ENCODE measurements at regions not wholly inside any gene's neighbourhood (a gene's known extent, or its start where the extent isn't known, plus 50 kb on each side); places are given as distances from the start of the nearest gene placed in this dataset.

GRCh38 chr7:69452797-69453196, 145.5 kb upstream of the AUTS2 start:
- Mint-ChIP-seq H3K27ac (no peak overlapping the region), H3K27me3 (ENCODE audit: low read depth) (no peaks in the 10 kb centered on the region)
- CTCF ChIA-PET = no interaction called here

GRCh38 chr7:69457595-69458504, 140.4 kb upstream of the AUTS2 start:
- H3K27me3 Mint-ChIP-seq (ENCODE audit: low read depth) = no peaks in the 10 kb centered on the region
- intact Hi-C loops (cut with micrococcal nuclease) = no loop called here
- H3K9me3 Mint-ChIP-seq = no peaks in the 10 kb centered on the region
- H3K27ac Mint-ChIP-seq = no peak overlapping the region
- no peak overlapping the region for H3K4me3 Mint-ChIP-seq
- CTCF ChIA-PET = no interaction called here
- no peaks in the 10 kb centered on the region for H3K4me1 Mint-ChIP-seq (ENCODE audit: low read depth)
- H3K36me3 Mint-ChIP-seq (ENCODE audit: low read depth) = no peaks in the 10 kb centered on the region
- DNase-seq = no peak

More at GRCh38 chr7:69452797-69453196, 145.5 kb upstream of the AUTS2 start:
- no peaks in the 10 kb centered on the region for H3K4me1 Mint-ChIP-seq (ENCODE audit: low read depth)
- H3K9me3 Mint-ChIP-seq = no peaks in the 10 kb centered on the region
- no peak for DNase-seq
- no peak overlapping the region for H3K4me3 Mint-ChIP-seq
- intact Hi-C loops (cut with micrococcal nuclease) = no loop called here
- no peaks in the 10 kb centered on the region for H3K36me3 Mint-ChIP-seq (ENCODE audit: low read depth)

- CTCF ChIA-PET = no interaction called here
- no peak overlapping the region for H3K4me3 Mint-ChIP-seq
- intact Hi-C loops (cut with micrococcal nuclease) = no loop called here
Observed at GRCh38 chr7:69464035-69464434, 134.2 kb upstream of the AUTS2 start.

GRCh38 chr7:69465262-69465661, 133.0 kb upstream of the AUTS2 start:
- CTCF ChIA-PET = no interaction called here
- peaks cover 9% of the 10 kb centered on the region for H3K9me3 Mint-ChIP-seq
- no peaks in the 10 kb centered on the region for H3K4me1 Mint-ChIP-seq (ENCODE audit: low read depth)
- no peak for DNase-seq
- peaks cover 3% of the 10 kb centered on the region for H3K27me3 Mint-ChIP-seq (ENCODE audit: low read depth)
- H3K27ac Mint-ChIP-seq = no peak overlapping the region
- intact Hi-C loops (cut with micrococcal nuclease) = no loop called here
- no peaks in the 10 kb centered on the region for H3K36me3 Mint-ChIP-seq (ENCODE audit: low read depth)
- no peak overlapping the region for H3K4me3 Mint-ChIP-seq

More at GRCh38 chr7:69464035-69464434, 134.2 kb upstream of the AUTS2 start:
- Mint-ChIP-seq H3K27me3 (ENCODE audit: low read depth) (peaks cover 3% of the 10 kb centered on the region), H3K36me3 (ENCODE audit: low read depth) (no peaks in the 10 kb centered on the region), H3K27ac (no peak overlapping the region), H3K4me1 (ENCODE audit: low read depth) (no peaks in the 10 kb centered on the region), H3K9me3 (peaks cover 8% of the 10 kb centered on the region)
- DNase-seq = no peak

GRCh38 chr7:69467826-69468225, 130.4 kb upstream of the AUTS2 start:
- DNase-seq = no peak
- intact Hi-C loops (cut with micrococcal nuclease) = no loop called here
- H3K27me3 Mint-ChIP-seq (ENCODE audit: low read depth) = peaks cover 3% of the 10 kb centered on the region
- H3K4me1 Mint-ChIP-seq (ENCODE audit: low read depth) = no peaks in the 10 kb centered on the region
- H3K27ac Mint-ChIP-seq = no peak overlapping the region
- no peak overlapping the region for H3K4me3 Mint-ChIP-seq
- CTCF ChIA-PET = no interaction called here
- peaks cover 9% of the 10 kb centered on the region for H3K9me3 Mint-ChIP-seq
- H3K36me3 Mint-ChIP-seq (ENCODE audit: low read depth) = no peaks in the 10 kb centered on the region

GRCh38 chr7:69476416-69476815, 121.9 kb upstream of the AUTS2 start:
- intact Hi-C loops (cut with micrococcal nuclease) = no loop called here
- CTCF ChIA-PET = no interaction called here

GRCh38 chr7:69482676-69483075, 115.6 kb upstream of the AUTS2 start:
- H3K4me3 Mint-ChIP-seq = no peak overlapping the region
- no peaks in the 10 kb centered on the region for H3K36me3 Mint-ChIP-seq (ENCODE audit: low read depth)
- intact Hi-C loops (cut with micrococcal nuclease) = no loop called here
- no peaks in the 10 kb centered on the region for H3K27me3 Mint-ChIP-seq (ENCODE audit: low read depth)
- H3K4me1 Mint-ChIP-seq (ENCODE audit: low read depth) = no peaks in the 10 kb centered on the region
- CTCF ChIA-PET = no interaction called here
- peaks cover 3% of the 10 kb centered on the region for H3K9me3 Mint-ChIP-seq
- no peak overlapping the region for H3K27ac Mint-ChIP-seq
- no peak for DNase-seq

More at GRCh38 chr7:69476416-69476815, 121.9 kb upstream of the AUTS2 start:
- no peaks in the 10 kb centered on the region for H3K4me1 Mint-ChIP-seq (ENCODE audit: low read depth)
- H3K36me3 Mint-ChIP-seq (ENCODE audit: low read depth) = no peaks in the 10 kb centered on the region
- H3K27me3 Mint-ChIP-seq (ENCODE audit: low read depth) = no peaks in the 10 kb centered on the region
- peaks cover 5% of the 10 kb centered on the region for H3K9me3 Mint-ChIP-seq
- H3K4me3 Mint-ChIP-seq = no peak overlapping the region
- no peak for DNase-seq
- H3K27ac Mint-ChIP-seq = no peak overlapping the region

GRCh38 chr7:69489533-69489932, 108.7 kb upstream of the AUTS2 start:
- H3K4me3 Mint-ChIP-seq = no peak overlapping the region
- H3K27me3 Mint-ChIP-seq (ENCODE audit: low read depth) = no peaks in the 10 kb centered on the region
- intact Hi-C loops (cut with micrococcal nuclease) = no loop called here
- H3K36me3 Mint-ChIP-seq (ENCODE audit: low read depth) = no peaks in the 10 kb centered on the region
- H3K4me1 Mint-ChIP-seq (ENCODE audit: low read depth) = no peaks in the 10 kb centered on the region
- CTCF ChIA-PET = no interaction called here
- no peaks in the 10 kb centered on the region for H3K9me3 Mint-ChIP-seq
- DNase-seq = no peak
- H3K27ac Mint-ChIP-seq = no peak overlapping the region

- CTCF ChIA-PET = no interaction called here
Observed at GRCh38 chr7:69498671-69499070, 99.6 kb upstream of the AUTS2 start.

GRCh38 chr7:69502358-69502757, 95.9 kb upstream of the AUTS2 start:
- CTCF ChIA-PET = no interaction called here
- DNase-seq = no peak
- Mint-ChIP-seq H3K36me3 (ENCODE audit: low read depth) (no peaks in the 10 kb centered on the region), H3K27ac (no peak overlapping the region), H3K9me3 (peaks cover 11% of the 10 kb centered on the region), H3K27me3 (ENCODE audit: low read depth) (no peaks in the 10 kb centered on the region), H3K4me1 (ENCODE audit: low read depth) (no peaks in the 10 kb centered on the region), H3K4me3 (no peak overlapping the region)
- intact Hi-C loops (cut with micrococcal nuclease) = no loop called here

More at GRCh38 chr7:69498671-69499070, 99.6 kb upstream of the AUTS2 start:
- intact Hi-C loops (cut with micrococcal nuclease) = no loop called here
- Mint-ChIP-seq H3K4me3 (no peak overlapping the region), H3K36me3 (ENCODE audit: low read depth) (no peaks in the 10 kb centered on the region), H3K27me3 (ENCODE audit: low read depth) (no peaks in the 10 kb centered on the region), H3K4me1 (ENCODE audit: low read depth) (no peaks in the 10 kb centered on the region), H3K9me3 (peaks cover 10% of the 10 kb centered on the region), H3K27ac (no peak overlapping the region)
- DNase-seq = no peak

GRCh38 chr7:69504733-69505420, 93.4 kb upstream of the AUTS2 start:
- intact Hi-C loops (cut with micrococcal nuclease) = no loop called here
- no peak for DNase-seq
- Mint-ChIP-seq H3K4me1 (ENCODE audit: low read depth) (no peaks in the 10 kb centered on the region), H3K27ac (no peak overlapping the region), H3K4me3 (no peak overlapping the region), H3K36me3 (ENCODE audit: low read depth) (no peaks in the 10 kb centered on the region), H3K9me3 (peaks cover 5% of the 10 kb centered on the region), H3K27me3 (ENCODE audit: low read depth) (no peaks in the 10 kb centered on the region)
- CTCF ChIA-PET = no interaction called here

- peaks cover 1% of the 10 kb centered on the region for H3K9me3 Mint-ChIP-seq
- H3K27me3 Mint-ChIP-seq (ENCODE audit: low read depth) = no peaks in the 10 kb centered on the region
- DNase-seq = no peak
- intact Hi-C loops (cut with micrococcal nuclease) = no loop called here
- CTCF ChIA-PET = no interaction called here
- no peak overlapping the region for H3K27ac Mint-ChIP-seq
- H3K4me1 Mint-ChIP-seq (ENCODE audit: low read depth) = no peaks in the 10 kb centered on the region
- H3K4me3 Mint-ChIP-seq = no peak overlapping the region
- H3K36me3 Mint-ChIP-seq (ENCODE audit: low read depth) = no peaks in the 10 kb centered on the region
Observed at GRCh38 chr7:69508736-69509135, 89.5 kb upstream of the AUTS2 start.

- no peak overlapping the region for H3K4me3 Mint-ChIP-seq
- CTCF ChIA-PET = no interaction called here
- peaks cover 2% of the 10 kb centered on the region for H3K9me3 Mint-ChIP-seq
- intact Hi-C loops (cut with micrococcal nuclease) = no loop called here
- H3K27me3 Mint-ChIP-seq (ENCODE audit: low read depth) = no peaks in the 10 kb centered on the region
- DNase-seq = no peak
- no peak overlapping the region for H3K27ac Mint-ChIP-seq
- no peaks in the 10 kb centered on the region for H3K4me1 Mint-ChIP-seq (ENCODE audit: low read depth)
- no peaks in the 10 kb centered on the region for H3K36me3 Mint-ChIP-seq (ENCODE audit: low read depth)
Observed at GRCh38 chr7:69510114-69510513, 88.2 kb upstream of the AUTS2 start.

All from activated naive CD4-positive, alpha-beta T cell treated with anti-CD3 and anti-CD28 coated beads for 36 hours (primary cell).